ENCODE measurements at regions not wholly inside any gene's neighbourhood (a gene's known extent, or its start where the extent isn't known, plus 50 kb on each side); places are given as distances from the start of the nearest gene placed in this dataset.

DNA sequence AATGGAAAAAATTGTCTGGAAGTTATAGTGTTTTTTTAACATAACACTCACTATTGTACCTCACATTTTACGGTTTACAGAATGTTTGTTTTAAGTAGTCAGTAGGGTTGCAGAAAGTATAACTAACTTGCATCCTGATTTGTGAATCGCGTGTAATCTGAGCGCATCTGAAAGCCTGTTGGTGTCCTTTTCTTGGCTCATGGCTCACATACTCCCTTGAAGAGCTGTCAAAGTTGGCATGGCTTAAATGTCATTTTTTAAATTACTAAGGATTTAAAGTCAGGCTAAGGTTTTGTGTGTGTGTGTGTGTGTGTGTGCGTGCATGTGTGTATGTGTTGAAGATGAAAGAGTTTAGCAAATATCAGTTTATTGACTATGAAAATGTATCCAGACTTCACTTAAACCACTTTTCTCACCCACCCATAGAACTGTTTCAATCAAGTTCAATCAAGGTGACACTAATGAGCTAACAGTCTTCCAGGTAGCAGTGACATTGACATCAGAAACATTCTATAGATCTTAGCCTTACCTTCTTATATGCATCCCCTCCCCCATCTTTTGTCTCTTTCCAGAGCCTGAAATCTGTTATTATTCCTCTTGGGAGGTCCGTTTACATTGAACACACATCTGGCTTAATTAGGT, 480.4 kb upstream of the SGCG start:
- no peak for DNase-seq

DNA sequence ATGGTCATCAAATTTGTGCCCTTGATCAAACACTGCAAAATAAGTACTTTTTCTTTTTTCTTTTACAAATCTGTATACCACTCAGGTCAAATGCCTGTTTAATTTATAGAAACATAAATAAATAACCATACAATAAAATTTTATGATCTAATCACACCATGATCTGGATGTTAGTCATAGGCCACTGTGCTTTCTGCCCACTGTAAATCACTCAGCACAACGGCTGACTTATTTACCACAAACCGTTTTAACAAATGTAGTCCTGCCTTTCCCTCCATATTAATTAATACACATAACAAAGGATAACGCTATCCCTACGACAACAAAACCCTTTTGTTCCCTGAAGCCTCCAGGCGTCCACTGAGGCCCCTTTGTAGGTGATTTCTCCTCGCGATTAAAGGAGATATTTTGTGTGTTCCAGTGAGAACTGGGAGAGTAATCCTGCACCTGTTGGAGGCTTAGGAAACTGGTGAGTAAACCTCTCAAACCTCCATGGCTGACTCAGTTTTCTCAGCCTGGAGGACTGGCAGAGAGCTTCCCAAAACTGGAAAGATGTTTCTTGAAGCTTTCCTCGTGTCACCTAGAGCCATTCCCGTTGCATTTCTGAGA, 477.1 kb upstream of the SGCG start:
- no peak for DNase-seq

DNA sequence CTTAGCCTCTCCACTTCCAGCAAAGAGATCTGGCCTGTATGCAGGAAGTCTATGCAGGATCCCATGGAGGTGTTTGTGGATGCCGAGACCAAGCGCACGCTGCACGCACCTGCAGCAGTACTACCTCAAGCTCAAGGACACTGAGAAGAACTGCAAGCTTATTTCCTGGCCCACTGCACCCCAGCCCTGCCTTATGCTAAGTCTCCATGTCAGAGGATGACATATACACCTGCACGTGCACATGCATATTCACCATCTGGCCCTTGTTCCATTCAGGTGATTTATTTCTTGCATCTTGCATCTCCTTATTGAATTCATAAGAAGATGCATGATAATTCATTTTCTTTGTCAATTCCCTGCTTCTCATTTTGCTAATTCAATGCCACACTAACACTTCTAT, 472.8 kb upstream of the SGCG start:
- no peak for DNase-seq

DNA sequence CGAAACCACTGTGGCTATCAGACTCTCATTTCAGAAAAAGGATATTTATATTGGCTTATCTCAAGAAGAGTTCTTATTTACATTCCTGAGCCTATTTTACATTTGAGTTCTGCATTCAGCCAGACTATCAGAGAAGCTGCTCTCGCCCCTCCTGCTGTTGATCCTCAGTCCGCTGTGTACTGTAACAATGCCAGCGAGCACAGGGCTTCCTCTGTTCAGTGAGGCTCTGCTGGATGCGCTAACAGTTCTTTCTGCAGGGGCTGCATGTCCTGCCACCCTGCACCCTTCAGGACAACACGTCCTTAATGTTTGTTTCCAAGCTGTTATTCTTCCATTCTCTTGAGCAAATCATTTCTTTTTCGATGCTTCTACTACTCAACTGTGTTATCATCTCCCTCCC, 463.7 kb upstream of the SGCG start:
- no peak for DNase-seq

DNA sequence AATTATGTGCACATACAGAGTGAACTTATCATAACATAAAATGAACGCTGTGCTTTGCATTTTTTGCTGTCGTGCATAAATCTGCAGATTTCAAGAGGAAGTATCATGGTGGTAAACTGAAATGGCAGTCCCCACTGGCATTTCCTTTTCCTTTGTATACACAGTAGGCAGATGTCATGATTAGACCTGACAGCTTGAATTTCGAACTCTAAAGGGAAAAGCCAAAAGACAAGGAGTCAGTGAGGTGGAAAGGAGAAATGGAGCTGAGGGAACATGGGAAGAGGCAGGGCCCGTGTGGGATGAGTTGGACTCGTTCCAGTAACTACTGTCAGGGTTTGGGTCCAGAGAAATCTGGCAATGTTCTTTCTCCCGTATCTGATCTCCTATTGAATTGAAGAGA, 454.1 kb upstream of the SGCG start:
- no peak for DNase-seq

DNA sequence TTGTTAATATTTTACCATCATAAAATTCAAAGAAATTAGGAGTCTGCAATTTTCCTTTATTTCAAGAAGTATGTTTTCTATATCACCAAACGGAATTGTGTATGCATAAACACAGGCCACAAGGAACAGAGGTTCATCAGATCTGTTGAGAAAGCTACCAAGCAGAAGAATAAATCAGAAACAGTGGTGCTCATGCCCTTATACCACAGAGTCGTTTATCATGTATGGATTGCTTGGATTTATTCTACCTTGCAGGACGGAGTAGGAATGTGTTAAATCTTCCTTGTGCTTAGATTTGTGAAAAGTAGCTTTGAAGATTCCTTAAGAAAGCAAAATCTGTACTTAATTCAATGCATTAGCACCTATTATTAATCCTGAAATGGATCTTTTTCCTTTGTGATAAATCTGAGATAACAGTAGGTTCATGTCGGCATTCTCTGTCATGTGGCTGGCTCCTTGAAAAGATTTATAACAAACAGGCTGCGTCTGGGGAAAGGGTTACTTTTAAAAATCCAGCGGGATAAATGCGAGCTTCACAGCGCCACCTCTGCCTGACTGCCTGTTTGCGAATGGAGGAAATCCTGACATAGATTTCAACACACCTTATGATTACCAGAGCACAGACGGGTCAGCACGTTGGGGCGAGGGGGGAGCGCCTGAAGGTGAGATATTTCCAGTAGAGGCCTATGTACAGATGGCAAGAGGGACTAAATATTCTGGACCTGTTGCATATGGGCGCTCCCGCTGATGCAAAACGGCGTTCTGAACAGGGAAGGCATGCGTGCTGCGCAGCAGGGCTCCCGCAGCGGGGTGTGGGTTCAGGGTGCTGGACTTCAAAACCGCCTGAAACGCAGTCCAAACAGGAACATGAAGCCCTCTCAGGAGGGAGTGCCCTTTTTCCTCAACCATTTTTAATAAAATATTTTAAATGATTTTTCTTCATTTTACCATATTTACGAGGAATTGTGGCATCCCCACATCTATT, 445.5 kb upstream of the SGCG start:
- no peak for DNase-seq

- DNase-seq, result no peak
Observed at GRCh38 chr13:22736084-22736767, 444.6 kb upstream of the SGCG start.

- no peak for DNase-seq
Observed at GRCh38 chr13:22736768-22737092, 444.0 kb upstream of the SGCG start.

DNA sequence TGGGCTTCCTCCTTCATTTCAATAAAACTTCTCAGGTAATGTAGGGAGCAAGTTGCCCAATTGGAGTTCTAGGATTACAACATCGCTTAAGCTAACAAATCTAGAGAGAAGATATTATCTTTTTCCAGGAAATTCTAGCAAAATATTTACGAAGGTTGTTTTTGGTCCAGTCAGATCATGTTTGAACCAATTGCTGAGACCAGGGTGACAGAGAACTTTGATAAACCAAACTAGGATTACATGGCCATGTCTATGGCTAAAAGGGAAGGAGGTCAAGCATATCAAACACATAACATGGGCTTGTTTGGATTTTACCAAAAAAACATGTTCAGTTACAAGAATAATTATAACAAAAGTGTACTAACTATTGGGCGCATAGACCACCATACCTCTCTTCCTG, 442.4 kb upstream of the SGCG start:
- DNase-seq, result no peak

DNA sequence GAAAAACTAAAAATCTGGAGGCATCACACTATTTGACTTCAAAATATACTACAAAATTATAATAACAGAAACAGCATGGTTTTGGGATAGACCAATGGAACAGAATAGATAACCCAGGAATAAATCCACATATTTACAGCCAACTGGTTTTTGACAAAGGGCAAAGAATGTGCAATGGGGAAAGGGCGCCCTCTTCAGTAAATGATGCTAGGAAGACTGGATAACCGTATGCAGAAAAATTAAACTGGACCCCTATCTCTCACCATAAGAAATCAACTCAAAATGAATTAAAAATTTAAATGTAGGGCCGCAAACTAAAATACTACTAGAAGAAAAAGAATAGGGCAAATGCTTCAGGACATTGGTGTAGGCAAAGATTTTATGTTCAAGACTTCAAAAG, 440.5 kb upstream of the SGCG start:
- no peak for DNase-seq

- no peak for DNase-seq
Observed at GRCh38 chr13:22744688-22745452, 435.9 kb upstream of the SGCG start.

DNA sequence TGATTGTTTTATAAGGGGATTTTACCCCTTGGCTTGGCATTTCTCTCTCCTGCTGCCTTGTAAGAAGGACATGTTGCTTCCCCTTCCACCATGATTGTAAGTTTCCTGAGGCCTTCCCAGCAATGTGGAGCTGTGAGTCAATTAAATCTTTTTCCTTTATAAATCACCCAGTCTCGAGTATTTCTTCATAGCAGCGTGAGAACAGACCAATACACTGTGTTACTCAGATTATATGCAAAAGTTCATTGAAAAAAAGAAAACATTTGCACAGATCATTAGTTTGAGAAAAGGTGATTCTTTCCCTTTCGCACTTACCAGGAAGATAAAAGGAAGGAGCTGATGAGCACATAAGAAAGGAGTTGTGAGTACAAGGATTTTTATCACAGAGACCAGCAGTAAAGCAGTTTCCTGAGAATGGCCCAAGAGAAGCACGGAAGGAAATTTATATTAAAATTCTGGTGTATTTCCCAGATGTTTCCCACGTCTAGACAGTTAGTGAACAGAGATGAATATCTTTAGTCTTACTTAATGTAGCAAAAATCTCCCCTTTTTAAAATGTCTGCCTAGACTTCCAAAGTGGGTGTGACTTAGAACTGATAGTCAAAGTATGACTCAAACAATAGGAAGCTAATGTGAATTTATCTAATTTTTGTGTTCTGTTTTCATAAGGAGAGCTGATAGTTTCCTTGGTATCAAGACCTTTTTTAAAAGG, 431.8 kb upstream of the SGCG start:
- DNase-seq, result no peak

DNA sequence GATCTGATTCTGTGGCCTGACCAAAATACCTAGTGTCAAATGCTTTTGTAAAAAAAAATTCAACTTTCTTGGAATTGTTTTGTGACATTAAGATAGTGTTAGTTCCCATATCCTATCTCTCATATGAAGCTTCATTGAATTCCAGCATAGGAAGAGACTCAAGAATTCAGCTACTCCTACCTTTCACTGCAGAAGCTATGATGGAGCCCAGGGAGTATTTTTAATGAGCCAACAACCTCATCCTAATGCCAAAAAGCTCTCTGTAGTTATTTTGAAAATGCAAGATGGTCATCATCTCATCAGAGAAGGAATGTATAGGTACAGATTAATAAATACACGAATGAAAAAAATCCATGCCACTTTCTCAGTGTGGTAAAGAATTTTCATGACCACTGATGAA, 431.2 kb upstream of the SGCG start:
- DNase-seq, result no peak

DNA sequence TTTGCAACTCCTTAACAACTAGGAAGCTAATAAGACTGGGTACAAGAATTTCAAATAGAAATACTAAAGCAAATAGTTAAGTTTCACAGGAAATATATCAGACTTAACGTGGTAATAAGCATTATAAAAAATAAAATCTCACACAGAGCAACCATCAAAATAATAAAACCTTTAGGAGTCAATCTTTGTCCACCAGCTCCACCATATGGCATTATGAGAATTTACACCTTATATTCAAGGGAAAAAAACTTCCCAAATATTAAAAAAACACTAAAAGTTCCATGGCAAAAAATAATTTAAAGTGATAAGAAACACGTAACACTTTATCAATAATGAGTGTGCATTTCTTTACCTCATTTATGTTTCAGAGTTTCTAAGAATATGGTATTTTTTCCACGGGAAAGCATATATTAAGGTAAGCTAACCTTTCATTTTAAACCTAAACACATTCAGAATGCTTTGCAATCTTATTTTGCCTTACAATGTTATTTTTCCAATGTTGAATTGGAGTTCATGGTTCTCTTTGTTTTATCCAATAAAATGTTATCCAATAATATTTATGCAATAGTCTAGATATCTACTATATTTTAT, 423.2 kb upstream of the SGCG start:
- no peak for DNase-seq

DNA sequence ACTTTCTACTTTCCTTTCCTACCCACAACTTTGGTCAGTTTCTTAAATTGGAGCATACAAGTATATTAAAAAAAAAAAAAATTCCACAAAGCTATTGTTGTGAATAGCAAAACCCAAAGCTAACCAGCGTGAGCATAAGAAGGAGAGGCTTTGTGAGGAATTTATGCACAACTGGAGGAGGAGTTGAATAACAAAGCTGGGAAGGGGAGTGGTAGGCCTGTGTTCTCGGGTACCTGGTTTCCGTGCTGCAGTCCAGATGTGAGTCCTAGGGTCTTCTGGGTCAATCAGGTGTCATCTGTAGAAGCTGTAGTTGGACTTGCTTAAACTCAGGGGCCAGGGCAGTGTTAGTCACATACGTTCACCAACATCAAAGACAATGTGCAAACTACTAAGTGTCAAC, 422.5 kb upstream of the SGCG start:
- DNase-seq, result no peak

DNA sequence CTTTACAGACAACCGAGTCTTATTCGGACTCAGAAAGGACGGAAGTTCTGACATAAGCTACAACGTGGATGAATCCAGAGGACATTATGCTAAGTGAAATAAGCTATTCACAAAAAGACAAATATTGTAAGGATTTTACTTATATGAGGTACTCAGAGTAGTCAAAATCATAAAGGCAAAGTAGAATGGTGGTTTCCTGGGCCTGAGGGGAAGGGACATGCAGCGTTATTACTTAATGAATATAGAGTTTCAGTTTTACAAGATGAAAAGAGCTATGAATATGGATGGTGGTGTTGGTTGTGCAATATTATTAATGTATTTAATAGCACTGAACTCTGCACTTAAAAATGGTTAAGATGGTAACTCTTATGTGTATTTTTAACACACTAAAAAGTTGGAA, 419.1 kb upstream of the SGCG start:
- no peak for DNase-seq

GRCh38 chr13:22765547-22765946, 415.2 kb upstream of the SGCG start:
- DNase-seq, result no peak

DNA sequence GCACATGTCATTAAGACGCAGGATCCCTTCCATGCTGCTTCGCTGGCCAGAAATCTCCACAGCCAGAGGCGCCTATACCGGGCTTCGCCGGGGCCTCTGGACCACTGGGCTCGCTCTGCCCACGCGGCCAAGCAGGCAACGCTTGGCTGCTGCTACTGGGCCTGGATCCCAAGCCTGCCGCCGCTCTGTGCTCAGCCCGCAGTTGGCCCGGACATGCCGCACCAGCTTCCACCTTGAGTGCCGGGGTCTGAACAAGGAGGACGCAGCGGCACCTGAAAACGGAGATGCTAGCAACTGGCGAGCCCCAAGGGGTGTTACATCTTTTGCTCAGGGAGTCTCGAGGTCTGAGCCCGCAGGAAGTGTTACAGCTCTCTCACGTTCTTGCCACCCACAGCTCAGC, 409.9 kb upstream of the SGCG start:
- no peak for DNase-seq

DNA sequence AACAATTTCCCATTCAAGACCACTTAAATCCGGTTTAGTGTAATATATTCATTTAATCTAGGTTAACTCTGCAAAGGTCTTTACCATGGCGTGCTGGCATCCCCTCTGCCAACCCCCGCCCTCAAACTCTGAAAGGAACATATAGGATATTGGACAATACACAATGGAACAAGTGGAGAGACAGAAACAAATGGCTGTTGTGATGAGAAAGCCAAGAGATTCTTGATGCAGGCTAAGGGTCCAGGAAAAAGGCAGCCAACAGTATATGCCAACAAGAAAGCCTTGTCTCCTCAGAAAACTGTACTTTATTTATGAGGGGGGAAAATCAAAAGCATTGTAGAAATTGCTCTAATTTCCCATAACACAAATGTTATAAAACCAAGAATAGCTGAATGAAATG, 407.3 kb upstream of the SGCG start:
- no peak for DNase-seq

GRCh38 chr13:22776394-22777186, 404.2 kb upstream of the SGCG start:
- DNase-seq, result no peak

DNA sequence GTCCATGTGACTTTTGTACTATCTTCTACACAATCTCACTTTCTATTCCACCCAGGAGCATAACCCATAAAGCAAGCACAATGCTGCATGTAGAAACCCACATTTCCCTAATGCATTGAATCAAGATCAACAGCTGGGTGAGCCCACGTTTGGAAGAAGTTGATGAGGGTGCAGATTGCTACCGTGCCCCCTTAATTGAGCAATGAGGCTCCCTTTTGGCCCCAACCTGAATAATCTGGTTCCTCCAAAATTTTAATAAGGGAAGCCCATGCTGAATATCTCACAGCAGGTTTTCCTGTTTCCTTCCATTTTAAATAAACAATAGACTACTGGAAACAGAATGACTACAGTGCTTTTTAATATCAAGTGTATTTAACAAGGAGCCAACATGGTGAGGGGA, 403.6 kb upstream of the SGCG start:
- no peak for DNase-seq
